ENCODE measurements at regions not wholly inside any gene's neighbourhood (a gene's known extent, or its start where the extent isn't known, plus 50 kb on each side); places are given as distances from the start of the nearest gene placed in this dataset.
"Not testable (repeated sequence)": the region's sequence is repeated elsewhere in the genome, so short reads cannot be mapped to it uniquely, and the experiment has no call there.

GRCh38 chr5:63022403-63022802, 443.8 kb downstream of the LRRC70 start:
- Histone ChIP-seq H3K9ac (no peak overlapping the region), H3K27me3 (ENCODE audit: insufficient read depth, low read depth) (no peaks in the 10 kb centered on the region), H3K79me2 (ENCODE audit: insufficient read depth, low read depth) (no peaks in the 10 kb centered on the region), H3K4me1 (ENCODE audit: low read depth, poor library complexity, severe bottlenecking) (peaks cover 12% of the 10 kb centered on the region), H3K36me3 (ENCODE audit: insufficient read depth) (no peaks in the 10 kb centered on the region), H3K4me3 (IDR thresholded peaks at IDR 0.05; ENCODE audit: insufficient read depth, low read depth, low read length) (no peak overlapping the region), H3K4me2 (no peak overlapping the region), H4K20me1 (ENCODE audit: insufficient read depth) (no peaks in the 10 kb centered on the region), H3K27ac (no peak overlapping the region), H2AFZ (ENCODE audit: low read depth) (no peak overlapping the region)
- TF ChIP-seq CTCF (conservative IDR thresholded peaks at IDR 0.05; ENCODE audit: low read depth, low read length) = no peak

GRCh38 chr5:63011158-63011557, 432.5 kb downstream of the LRRC70 start:
- Histone ChIP-seq H3K27ac (no peak overlapping the region), H4K20me1 (ENCODE audit: insufficient read depth) (no peaks in the 10 kb centered on the region), H2AFZ (ENCODE audit: low read depth) (no peak overlapping the region), H3K4me3 (IDR thresholded peaks at IDR 0.05; ENCODE audit: insufficient read depth, low read depth, low read length) (no peak overlapping the region), H3K9ac (no peak overlapping the region), H3K27me3 (ENCODE audit: insufficient read depth, low read depth) (no peaks in the 10 kb centered on the region), H3K4me1 (ENCODE audit: low read depth, poor library complexity, severe bottlenecking) (no peaks in the 10 kb centered on the region), H3K79me2 (ENCODE audit: insufficient read depth, low read depth) (no peaks in the 10 kb centered on the region), H3K4me2 (no peak overlapping the region), H3K36me3 (ENCODE audit: insufficient read depth) (no peaks in the 10 kb centered on the region)
- TF ChIP-seq CTCF (conservative IDR thresholded peaks at IDR 0.05; ENCODE audit: low read depth, low read length) = no peak

- TF ChIP-seq CTCF (conservative IDR thresholded peaks at IDR 0.05; ENCODE audit: low read depth, low read length) = no peak
- Histone ChIP-seq H3K27me3 (ENCODE audit: insufficient read depth, low read depth) (no peaks in the 10 kb centered on the region), H3K36me3 (ENCODE audit: insufficient read depth) (no peaks in the 10 kb centered on the region), H3K4me3 (IDR thresholded peaks at IDR 0.05; ENCODE audit: insufficient read depth, low read depth, low read length) (no peak overlapping the region), H3K4me1 (ENCODE audit: low read depth, poor library complexity, severe bottlenecking) (no peaks in the 10 kb centered on the region), H3K9ac (no peak overlapping the region), H3K79me2 (ENCODE audit: insufficient read depth, low read depth) (no peaks in the 10 kb centered on the region), H4K20me1 (ENCODE audit: insufficient read depth) (no peaks in the 10 kb centered on the region), H3K27ac (no peak overlapping the region), H3K4me2 (no peak overlapping the region), H2AFZ (ENCODE audit: low read depth) (no peak overlapping the region)
These were observed 429.6 kb downstream of the LRRC70 start for GRCh38 chr5:63008195-63008594.

GRCh38 chr5:62994842-62995241, 416.2 kb downstream of the LRRC70 start:
- not testable (repeated sequence) for H3K27me3 ChIP-seq (ENCODE audit: insufficient read depth, low read depth); H3K9ac ChIP-seq; H3K4me3 ChIP-seq (IDR thresholded peaks at IDR 0.05; ENCODE audit: insufficient read depth, low read depth, low read length); H4K20me1 ChIP-seq (ENCODE audit: insufficient read depth); H3K27ac ChIP-seq; H3K4me1 ChIP-seq (ENCODE audit: low read depth, poor library complexity, severe bottlenecking); H3K4me2 ChIP-seq; H3K36me3 ChIP-seq (ENCODE audit: insufficient read depth); H3K79me2 ChIP-seq (ENCODE audit: insufficient read depth, low read depth); H2AFZ ChIP-seq (ENCODE audit: low read depth)

GRCh38 chr5:62985749-62986148, 407.1 kb downstream of the LRRC70 start:
- Histone ChIP-seq H3K27me3 (ENCODE audit: insufficient read depth, low read depth) (no peaks in the 10 kb centered on the region), H3K27ac (no peak overlapping the region), H4K20me1 (ENCODE audit: insufficient read depth) (no peaks in the 10 kb centered on the region), H3K4me3 (IDR thresholded peaks at IDR 0.05; ENCODE audit: insufficient read depth, low read depth, low read length) (no peak overlapping the region), H3K4me1 (ENCODE audit: low read depth, poor library complexity, severe bottlenecking) (peaks cover 13% of the 10 kb centered on the region), H3K79me2 (ENCODE audit: insufficient read depth, low read depth) (no peaks in the 10 kb centered on the region), H3K36me3 (ENCODE audit: insufficient read depth) (no peaks in the 10 kb centered on the region), H3K4me2 (no peak overlapping the region), H2AFZ (ENCODE audit: low read depth) (no peak overlapping the region), H3K9ac (no peak overlapping the region)
- TF ChIP-seq CTCF (conservative IDR thresholded peaks at IDR 0.05; ENCODE audit: low read depth, low read length) = no peak
